GM04504 (cell line): ENCODE measurements at regions not wholly inside any gene's neighbourhood (a gene's known extent, or its start where the extent isn't known, plus 50 kb on each side); places are given as distances from the start of the nearest gene placed in this dataset.

ENCODE experiments used
- DNase-seq: peaks from one replicate; pipeline ENCODE4 v3.0.0-alpha.2; 2012; ENCODE audit warnings: low read depth

DNA sequence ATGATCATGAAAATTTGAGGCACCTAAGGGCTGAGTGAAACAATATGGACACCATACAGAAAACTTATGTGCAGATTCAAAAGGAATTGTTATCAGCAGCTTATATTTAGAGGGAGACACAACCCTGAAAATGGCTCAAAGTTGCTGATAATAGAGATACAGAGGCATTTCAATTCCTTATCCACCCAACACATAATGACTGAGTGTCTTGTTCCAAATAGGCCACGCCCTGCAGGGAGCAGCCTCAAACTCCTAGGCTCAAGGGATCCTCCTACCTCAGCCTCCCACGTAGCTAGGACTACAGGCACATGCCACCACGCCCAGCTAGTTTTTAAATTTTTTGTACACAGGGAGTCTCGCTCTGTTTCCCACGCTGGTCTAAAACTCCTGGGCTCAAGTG, 79.0 kb downstream of the LBH start:
- no peak for DNase-seq

DNA sequence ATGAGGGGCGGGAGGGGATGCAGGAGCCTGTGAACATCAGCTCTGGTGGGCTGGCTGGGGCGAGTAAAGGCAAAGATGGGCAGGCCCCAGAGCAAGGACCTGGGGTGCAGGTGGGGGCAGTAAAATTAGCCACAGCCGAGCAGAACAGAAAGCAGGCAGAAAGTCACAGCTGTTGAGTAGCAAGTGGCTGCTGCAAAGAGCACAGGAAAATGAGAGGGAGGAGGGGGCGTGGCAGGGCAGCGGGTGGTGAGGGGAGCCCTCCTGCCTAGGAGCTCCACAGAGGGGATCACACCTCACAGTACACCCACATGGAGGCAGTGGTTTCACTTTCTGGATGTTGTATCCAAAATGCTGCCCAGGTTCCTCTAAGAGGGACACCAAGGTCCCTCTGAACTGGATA, 79.6 kb downstream of the LBH start:
- DNase-seq = no peak

DNA sequence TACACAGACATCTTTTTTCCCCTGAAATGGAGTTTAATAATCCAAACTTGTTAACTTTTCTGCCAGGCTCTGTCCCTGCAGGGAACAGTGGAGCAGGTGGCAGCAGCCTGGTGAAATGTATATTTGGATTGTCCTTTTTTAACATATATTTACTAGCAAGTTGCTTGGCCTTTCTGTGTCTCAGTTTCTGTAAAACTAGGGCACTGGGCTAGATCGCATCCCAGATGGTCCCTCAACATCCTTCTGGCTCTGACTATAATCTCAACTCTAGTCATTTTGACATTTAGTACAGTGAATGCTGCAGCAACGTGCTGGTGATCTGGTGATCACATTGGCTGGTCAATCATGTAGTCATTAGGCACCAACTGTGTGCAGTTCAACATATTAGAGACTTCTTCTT, 80.4 kb downstream of the LBH start:
- no peak for DNase-seq

DNA sequence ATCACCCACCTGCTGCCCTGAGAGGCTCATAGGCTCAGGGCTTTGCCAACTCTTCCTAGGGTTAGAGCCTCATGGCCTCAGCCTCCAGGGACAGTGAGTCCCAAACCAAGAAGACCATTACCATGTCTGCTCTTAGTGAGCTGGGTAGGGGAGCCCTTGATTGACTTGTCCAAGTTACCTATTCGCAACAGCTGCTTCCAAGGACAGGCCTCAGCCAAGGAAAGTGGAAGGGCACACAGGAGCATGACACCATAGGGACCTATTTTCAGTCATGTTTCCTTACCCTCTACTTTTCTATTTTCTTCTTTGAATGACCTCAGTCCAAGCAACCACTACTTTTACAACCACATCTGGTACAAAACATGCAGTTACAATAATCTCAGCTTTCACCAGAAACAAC, 81.6 kb downstream of the LBH start:
- no peak for DNase-seq

DNA sequence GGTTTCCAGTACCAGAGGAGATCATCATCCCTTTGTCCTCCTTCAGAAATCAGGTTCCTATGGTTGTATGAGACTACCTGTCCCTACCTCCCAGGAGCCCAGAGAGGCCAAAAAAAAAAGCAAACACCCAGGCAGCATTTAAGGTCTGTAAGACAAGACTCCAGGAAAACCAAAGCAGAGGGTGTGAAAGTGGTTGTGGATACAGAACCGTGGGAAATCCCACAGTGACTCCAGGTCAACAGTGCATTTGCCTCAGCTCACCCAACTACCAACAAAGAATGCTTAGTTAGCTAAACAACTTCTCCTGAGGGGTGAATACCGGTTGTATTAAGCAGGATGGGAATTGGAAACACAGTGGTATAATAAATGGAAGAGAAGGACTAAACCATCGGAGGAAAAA, 83.6 kb downstream of the LBH start:
- DNase-seq = no peak

DNA sequence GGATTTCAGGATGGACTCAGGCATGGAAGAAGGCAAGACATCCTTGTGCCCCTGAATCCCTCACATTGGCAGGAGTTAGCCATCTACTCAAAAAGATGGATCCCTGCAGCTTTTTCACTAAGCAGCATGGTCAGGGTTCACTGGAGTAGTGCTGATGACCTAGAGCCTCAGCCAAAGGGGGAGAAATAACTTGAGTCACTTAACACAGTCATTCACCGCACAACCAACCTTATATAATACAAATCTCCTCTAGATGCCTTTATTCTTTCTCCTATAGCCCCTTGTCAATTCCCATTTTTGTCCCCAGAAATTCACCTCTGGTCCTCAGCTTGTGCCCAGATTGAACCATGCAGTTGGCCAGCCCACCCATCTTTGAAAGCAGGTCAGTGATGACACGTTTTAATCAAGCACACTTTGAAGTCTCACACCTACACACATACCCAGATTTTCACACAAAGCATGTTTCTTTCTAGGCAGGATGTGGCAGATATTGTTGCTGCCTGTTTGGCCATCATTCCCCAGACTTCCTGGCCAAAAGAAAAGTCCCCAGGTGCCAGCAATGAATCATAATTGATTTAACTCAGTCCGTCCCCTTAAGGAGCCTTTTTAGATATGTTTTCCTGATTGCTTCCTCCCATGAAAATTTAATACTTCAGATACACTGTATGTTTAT, 84.2 kb downstream of the LBH start:
- no peak for DNase-seq

DNA sequence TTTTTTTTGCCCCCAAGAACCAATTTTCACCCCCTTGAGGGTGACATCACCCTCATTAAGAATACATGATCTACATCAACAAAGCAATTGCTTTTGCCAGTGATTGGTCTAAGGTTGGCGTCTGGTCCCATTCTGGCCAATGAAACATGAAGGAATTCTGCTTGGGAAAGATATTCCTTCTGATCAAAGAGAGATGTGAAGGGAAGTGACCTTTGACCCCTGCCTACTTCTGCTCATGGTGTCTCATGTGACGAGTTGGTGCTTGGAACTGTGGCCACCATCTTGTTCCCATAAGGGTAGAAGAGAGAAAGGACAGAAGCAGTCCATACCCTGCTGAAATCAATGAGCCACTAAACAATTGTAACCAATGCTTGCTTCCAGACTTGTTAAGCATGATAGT, 85.1 kb downstream of the LBH start:
- no peak for DNase-seq

DNA sequence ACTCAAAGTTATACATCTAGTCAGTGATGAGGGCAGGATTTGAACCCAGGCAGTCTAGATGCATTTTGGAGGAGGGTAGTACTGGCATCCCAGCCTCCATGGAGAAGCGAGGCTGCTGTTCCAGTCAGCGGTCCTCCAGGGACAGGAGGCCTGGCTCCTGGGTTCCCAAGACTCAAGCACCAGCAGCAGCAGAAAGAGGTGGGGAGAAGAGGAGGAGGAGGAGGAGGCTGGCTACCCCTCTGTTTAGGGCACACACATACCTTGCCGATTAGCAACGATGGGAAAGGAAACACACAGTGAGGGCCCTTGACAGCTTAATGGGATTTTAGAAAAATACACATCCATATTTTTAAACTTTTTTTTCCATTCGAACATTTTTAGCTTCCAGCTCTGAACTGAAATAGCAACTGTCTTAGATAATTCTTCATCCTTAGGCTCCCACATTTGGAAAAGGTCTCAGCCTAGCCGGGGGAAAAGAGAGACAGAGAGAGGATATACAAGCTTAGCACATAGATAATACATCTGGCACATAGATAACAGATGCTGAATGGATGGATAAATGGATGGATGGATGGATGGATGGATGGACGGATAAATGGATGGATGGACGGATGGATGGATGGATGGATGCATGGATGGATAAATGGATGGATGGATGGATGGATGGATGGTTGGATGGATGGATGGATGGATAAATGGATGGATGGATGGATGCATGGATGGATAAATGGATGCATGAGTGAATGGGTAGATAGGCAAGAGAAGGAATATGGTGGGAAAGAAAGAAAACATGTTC, 87.9 kb downstream of the LBH start:
- DNase-seq = no peak

DNA sequence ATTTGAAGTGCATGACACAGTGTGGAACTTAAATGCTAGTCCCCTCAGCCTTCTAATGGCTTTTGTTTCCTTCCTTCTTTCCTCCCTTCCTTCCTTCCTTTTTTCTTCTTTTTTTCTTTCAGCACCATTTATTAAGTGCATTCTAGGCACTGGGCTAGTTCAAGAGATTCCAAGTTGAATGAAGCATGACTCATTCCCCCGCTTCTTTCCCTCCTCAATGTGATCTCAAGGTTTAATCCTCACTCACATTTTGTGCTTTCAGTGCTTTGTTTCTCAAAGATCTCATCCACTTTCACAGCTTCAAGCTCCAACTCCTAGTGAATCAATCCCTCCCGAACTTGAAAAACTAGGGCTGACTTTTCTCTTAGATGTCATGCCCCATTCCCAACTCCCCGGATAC, 90.1 kb downstream of the LBH start:
- DNase-seq = no peak

DNA sequence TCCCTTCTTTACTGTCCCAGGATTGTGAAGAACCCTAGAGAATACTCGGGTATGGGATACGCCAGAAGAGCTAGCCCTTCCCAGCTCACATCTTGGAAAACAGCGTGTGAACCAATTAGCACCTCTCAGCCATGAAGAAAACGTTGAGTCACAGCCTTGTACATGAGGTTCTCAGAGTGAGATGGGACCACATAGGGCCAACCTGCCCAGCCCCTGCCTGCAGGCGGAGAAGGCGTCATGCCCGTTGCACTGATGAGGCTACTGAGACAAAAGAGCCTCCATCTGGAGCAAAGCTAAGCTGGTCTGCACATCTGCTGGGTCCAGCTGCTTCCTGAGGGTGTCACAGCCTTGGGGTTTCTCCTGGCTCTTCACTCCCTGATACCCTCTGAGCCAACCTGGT, 92.2 kb downstream of the LBH start:
- DNase-seq = no peak

DNA sequence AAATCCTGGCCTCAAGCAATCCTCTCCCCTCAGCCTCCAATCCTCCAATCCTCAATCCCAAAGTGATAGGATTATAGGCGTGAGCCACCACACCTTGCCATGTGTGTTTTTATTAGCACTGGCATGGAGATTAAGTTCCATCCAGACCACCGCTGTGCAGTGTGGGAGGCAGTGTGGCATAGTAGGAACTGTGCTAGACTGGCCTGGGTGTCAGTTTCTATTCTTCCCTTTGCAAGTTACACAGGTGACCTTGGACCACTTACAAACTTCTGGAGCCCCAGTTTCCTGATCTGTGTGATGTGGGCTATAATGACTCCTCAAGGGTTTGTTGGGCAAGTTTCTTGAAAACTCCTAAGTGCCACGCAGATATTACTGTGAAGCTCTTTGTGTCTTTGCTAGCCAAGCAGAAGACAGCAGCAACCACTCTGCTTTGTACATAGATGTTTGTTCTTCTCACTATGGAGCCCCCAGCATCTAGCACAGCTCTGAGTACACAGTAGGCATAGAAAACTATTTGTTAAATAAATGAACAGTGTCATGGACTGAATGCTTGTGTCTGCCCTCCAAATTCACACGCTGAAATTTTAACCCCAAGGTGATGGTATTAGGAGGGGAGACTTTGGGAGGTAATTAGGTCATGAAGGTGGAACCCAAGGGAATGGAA, 93.0 kb downstream of the LBH start:
- DNase-seq = no peak

DNA sequence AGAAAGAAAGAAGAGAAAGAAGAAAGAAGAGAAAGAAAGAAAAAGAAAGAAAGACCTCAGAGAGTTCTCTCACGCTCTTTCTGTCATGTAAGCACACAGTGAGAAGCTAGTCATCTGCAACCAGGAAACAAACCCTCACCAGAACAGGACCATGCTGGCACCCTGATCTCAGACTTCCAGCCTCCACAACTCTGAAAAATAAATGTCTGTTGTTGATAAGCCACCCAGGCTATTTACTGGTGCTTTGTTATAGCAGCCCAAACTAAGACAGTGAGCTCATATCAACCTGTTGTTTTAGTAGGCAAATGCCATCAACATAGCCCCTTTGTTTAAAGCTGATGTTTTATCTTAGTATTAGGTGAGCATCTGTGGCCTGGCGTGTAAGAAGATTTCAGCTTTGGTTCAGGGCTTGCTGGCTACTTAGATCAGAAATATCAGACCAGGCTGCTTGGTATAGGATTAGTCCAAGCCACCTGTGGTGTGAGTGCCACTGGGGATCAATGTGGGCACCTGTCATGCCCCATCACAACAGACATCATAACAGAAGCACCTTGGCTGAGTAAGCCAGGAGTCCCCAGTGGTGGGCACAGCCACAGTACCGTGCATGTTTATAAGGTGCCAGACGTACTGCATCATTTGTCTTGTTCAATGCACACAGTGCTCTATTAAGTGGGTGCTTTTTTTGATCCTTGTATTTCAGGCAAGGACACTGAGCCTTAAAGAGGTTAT, 94.4 kb downstream of the LBH start:
- DNase-seq = no peak

DNA sequence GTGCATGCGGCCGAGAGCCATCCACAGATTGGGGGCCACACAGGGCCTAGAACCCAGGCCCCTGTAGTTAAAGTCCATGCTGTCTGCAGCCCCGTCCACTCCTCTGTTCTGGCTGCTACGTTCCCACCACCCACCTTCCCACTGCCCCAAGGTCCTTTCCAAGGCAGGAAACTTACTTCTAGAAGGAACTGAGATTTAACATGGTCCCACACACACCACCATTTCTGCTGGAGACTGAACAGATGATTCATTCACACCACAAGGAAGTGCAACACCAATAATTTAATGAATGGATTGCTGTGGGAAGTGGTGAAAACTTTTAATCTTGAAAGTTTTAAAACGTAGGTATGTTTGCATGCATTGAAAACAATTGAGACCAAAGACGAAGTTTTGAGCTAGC, 95.2 kb downstream of the LBH start:
- no peak for DNase-seq

DNA sequence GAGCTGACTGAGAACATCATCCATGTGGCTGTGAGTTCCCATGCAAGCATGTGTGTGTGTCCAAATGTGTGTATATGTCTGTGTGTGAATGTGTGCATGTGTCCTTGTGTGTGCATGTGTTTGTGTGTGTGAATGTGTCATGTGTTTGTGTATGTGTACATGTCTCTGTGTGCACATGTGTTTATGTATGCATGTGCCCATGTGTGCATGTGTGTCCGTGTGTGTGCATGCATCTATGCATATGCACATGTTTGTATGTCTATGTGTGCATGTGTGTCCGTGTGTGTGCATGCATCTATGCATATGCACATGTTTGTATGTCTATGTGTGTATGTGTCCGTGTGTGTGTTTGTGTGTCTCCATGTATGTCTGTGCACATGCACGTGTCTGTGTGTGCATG, 99.7 kb downstream of the LBH start:
- DNase-seq = no peak

DNA sequence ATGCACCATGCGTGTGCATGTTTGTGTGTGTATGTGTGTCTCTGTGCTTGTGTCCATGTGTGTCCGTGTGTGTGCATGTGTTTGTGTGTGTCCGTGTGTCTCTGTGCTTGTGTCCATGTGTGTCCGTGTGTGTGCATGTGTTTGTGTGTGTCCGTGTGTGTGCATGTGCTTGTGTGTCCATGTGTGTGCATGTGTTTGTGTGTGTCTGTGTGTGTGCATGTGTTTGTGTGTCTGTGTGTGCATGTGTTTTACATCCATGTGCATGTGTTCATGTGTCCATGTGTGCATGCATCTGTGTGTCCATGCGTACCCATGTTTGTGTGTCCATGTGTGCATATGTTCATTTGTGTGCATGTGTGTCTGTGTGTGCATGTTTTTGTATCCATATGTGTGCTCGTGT, 100.5 kb downstream of the LBH start:
- no peak for DNase-seq

DNA sequence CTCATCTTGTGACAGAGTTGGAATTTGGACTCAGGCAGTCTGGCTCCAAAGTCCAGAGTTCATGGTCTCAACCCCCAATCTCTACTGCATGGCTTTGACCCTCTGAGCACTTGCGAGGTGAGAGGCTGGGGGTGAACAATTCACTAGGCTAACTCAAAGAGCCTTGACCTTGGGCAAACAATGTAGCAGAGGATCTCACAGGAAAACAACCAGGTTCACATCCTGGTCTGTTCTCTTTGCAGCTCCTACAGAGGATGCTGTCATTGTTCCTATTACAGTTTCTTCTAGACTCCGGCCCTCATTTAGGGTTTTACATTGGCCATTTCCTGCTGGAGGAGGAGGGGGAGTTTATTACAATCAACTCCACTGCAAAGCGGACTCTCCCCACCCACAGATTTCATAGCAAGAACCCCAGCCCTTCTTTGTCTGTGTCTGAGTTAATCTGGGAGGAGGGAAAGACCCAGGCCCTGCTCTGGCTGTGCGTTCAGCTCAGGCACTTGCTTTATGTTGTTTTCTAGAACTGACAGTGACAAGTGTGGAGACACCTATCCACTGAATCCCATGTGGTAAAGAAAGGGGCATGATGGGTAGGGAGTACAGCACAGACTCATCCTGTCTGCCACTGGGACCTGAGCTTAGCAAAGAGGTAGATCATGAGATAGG, 101.6 kb downstream of the LBH start:
- DNase-seq = no peak

DNA sequence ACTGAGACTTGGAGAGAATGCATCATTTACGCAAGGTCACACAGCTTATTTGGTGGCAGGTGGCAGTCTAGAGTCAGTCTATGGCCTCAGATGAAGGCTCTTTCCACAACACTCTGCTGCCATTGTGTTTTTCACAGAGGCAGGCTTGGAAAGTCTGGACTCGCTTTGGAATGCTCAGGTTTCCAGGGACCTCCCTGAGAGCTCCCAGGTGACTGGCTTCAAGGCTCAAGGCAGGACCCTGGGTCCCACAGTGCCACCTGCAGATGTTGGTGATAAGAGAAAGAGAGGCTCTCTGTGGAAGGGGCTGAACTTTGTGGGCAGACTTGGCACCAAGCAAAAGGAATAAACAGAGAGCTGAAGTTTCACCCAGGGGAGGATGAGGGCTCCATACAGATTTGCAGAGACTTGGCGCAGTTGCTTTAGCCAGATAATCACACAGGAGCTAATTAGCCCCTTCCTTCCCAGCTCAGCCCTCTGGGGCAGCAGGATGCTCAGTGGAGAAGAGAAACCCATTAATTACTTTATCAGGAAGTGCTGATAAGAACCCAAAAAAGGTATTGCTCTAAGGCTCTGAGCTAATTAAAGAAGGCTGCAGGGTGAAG, 103.5 kb downstream of the LBH start:
- DNase-seq = no peak

DNA sequence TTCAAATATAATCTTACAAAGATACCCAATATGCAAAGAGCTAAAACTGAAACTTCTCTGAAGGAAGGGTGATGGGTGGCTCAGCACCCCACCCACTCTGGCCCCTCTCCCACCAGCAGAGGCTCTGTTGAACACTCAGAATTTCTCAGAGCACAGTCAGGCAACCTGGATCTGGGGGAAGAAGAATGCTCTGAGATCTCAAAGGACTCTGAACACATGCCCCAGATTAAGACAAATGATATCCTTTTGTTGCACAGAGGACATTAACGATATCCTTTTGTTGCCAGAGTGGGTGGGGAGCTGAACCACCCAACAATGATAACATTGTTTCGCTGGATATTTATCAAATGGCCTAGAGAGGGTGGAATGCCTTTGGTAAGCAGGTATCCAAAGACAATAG, 104.8 kb downstream of the LBH start:
- no peak for DNase-seq

DNA sequence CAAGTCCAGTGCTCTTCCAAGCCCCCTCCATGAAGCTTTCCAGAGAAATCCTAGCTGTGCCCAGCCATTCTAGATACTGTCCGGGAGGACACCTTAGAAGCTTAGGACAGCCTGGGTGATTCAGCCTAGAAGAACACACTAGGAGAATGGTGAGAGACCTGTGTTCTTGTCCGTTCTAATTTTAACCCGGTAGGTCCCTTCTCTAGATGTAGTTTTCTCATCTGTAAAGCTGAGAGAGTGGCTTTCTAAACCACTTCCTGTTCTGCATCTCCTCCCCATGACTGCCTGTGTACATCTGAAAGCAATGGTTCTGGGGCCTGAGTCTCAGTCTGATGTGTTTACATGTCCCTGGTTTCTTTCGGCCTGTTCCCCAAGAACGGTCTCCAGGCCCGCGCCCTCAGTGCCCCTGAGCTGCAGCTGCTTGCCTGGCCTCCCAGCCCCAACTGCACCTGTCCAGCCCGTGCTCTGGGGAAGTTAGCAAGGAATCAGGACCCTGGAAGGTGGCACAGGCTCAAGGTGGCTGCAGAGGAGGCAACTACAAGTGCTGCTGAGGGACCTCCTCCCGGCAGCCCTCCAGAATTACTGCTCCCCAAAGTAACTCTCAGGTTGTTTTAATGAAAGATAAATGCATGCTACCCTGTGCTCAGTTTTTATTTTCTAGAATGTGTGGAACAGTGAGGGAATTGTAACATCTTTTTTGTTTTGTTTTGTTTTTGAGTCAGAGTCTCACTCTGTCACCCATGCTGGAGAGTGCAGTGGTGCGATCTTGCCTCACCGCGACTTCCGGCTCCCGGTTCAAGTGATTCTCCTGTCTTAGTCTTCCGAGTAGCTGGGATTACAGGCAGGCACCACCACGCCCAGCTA, 105.9 kb downstream of the LBH start:
- no peak for DNase-seq

DNA sequence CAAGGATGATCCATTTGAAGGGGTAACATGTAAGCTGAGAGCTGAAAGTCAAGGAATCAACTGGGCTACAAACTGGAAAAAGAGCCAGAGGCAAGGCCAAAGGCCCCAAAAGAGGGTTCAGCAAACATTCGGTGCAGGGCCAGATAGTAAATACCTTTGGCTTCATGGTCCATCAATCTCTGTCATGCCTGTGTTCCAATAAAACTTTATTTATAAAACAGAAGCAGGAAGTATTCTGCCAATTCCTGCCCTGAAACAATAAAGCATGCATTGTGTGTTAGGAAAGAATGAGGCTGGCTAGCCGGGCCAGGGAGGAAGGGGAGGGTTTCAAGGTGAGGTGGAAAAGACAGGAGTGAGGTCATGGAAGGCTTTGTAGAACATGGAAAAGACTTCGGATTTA, 107.1 kb downstream of the LBH start:
- DNase-seq = no peak

DNA sequence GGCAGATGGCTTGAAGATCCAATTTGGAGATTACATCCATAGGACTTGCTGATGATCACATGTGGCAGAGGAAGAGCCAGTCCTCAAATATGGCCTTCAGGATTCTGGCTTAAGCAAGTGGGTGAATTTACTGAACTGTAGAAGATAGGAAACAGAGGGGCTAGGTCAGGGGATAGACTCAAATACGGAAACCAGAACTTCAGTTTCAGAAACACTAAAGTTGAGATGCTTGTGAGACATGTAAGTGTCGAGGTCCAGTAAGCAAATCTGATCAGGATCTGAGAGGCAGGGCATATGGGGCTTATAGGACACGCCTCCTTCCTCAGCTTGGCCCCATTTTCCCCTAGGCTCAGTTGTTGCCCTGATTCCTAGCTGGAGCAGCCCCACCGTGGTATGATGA, 107.7 kb downstream of the LBH start:
- DNase-seq = no peak
